K562 (cell line): ENCODE measurements at regions not wholly inside any gene's neighbourhood (a gene's known extent, or its start where the extent isn't known, plus 50 kb on each side); places are given as distances from the start of the nearest gene placed in this dataset.
"Not testable (repeated sequence)": the region's sequence is repeated elsewhere in the genome, so short reads cannot be mapped to it uniquely, and the experiment has no call there.

Experiments
- ATAC-seq: fragments of 200-7000 bp; cut with Tn5 transposase; 3 replicates; pipeline ENCODE4 v1.9.1; 2020; ENCODE audit warnings: moderate library complexity
- BruUV-seq: library from RNA; stranded (reverse); fragments of 400-500 nt; replicated peaks from 2 replicates; lab custom pipeline; 2021; lab: Mats Ljungman, UMichigan
- CTCF ChIA-PET: fragments of 300-600 bp; formaldehyde crosslinking; extraction: SDS; loops from one replicate; lab custom pipeline; 2021; ENCODE audit warnings: low intra/inter-chr PET ratio; lab: Yijun Ruan, JAX
- POLR2A ChIA-PET: fragments of 300-600, 350-650 bp; sonication (Branson Sonifier 250); formaldehyde crosslinking; extraction: SDS; loops from one replicate; lab custom pipeline; 2021; ENCODE audit warnings: antibody characterized with exemption, inconsistent platforms; lab: Yijun Ruan, JAX
- DNase-seq, 4 experiments: peaks; one replicate each; pipeline versions ENCODE4 v3.0.0 to v3.0.0-alpha.2; 2011 to 2018; ENCODE audit warnings: low spot score in 3 of 4, mixed read lengths in 3 of 4; ENCODE audit errors: extremely low read depth in 1 of 4
- FAIRE-seq: peaks from 2 replicates; lab custom pipeline; 2011; peaks lifted over from hg19 to GRCh38; lab: Jason Lieb, UNC
- H2AFZ ChIP-seq: 2 replicates; pipeline ENCODE4 v1.6.0; 2011; ENCODE audit warnings: low read depth, low read length, control low read depth, inconsistent platforms
- H3K27ac ChIP-seq: fragments of 200-600 bp; 3 replicates; pipeline ENCODE4 v1.8.0; 2011; ENCODE audit warnings: low read depth, mild to moderate bottlenecking, control low read depth, inconsistent platforms, low read length, moderate library complexity, mixed read lengths; ENCODE audit errors: extremely low read depth
- H3K27me3 ChIP-seq, 2 experiments: fragments of 300-600 bp in 1 of 2; 2 replicates in 1 of 2; 3 replicates in 1 of 2; pipeline versions ENCODE4 v1.6.0 to v1.8.0; 2011; ENCODE audit warnings: inconsistent platforms in 2 of 2, low read length in 2 of 2, mild to moderate bottlenecking in 1 of 2, mixed read lengths in 1 of 2, moderate library complexity in 1 of 2; ENCODE audit not compliant: control insufficient read depth in 2 of 2, insufficient read depth in 2 of 2
- H3K36me3 ChIP-seq: fragments of 300-600 bp; 3 replicates; pipeline ENCODE4 v1.8.0; 2011; ENCODE audit warnings: mild to moderate bottlenecking, low read length, inconsistent platforms; ENCODE audit not compliant: control insufficient read depth, insufficient read depth
- H3K4me1 ChIP-seq, 2 experiments: fragments of 200-600 bp in 1 of 2; replicated peaks in 1 of 2; 2 replicates in 1 of 2; 3 replicates in 1 of 2; pipeline versions ENCODE4 v1.5.1 to v1.8.0; 2011; ENCODE audit warnings: inconsistent platforms in 2 of 2, low read length in 2 of 2, mild to moderate bottlenecking in 1 of 2, mixed read lengths in 1 of 2, moderate library complexity in 1 of 2; ENCODE audit not compliant: control insufficient read depth in 2 of 2, insufficient read depth in 2 of 2
- H3K4me2 ChIP-seq: 2 replicates; pipeline ENCODE4 v1.6.1; 2011; ENCODE audit warnings: low read length, control low read depth, inconsistent platforms, mixed read lengths; ENCODE audit not compliant: insufficient read depth
- H3K4me3 ChIP-seq: fragments of 200-600 bp; sonication (generic), shearing (Covaris generic); 2 replicates; pipeline ENCODE4 v1.5.1; 2016; ENCODE audit warnings: control low read depth, inconsistent platforms
- H3K79me2 ChIP-seq: fragments of 200-600 bp; 3 replicates; pipeline ENCODE4 v1.8.0; 2011; ENCODE audit warnings: low read length, inconsistent platforms; ENCODE audit not compliant: control insufficient read depth, insufficient read depth
- H3K9ac ChIP-seq, 2 experiments: 2 replicates each; pipeline versions ENCODE4 v1.6.0 to v1.6.1; 2011; ENCODE audit warnings: low read depth in 2 of 2, low read length in 2 of 2, control low read depth in 1 of 2, inconsistent platforms in 1 of 2, mild to moderate bottlenecking in 1 of 2, mixed read lengths in 1 of 2; ENCODE audit not compliant: insufficient read depth in 1 of 2
- H3K9me1 ChIP-seq: one replicate; pipeline ENCODE4 v1.6.0; 2011; ENCODE audit warnings: inconsistent platforms, mild to moderate bottlenecking, low read length, moderate library complexity; ENCODE audit not compliant: control insufficient read depth, insufficient read depth
- H3K9me3 ChIP-seq: replicated peaks from 2 replicates; pipeline ENCODE4 v1.5.1; 2011; ENCODE audit warnings: low read depth, low read length, inconsistent platforms; ENCODE audit not compliant: control insufficient read depth, insufficient read depth
- H4K20me1 ChIP-seq: replicated peaks from 2 replicates; pipeline ENCODE4 v1.6.1; 2011; ENCODE audit warnings: low read length, inconsistent platforms, mixed read lengths; ENCODE audit not compliant: control insufficient read depth, insufficient read depth
- FOS ChIP-seq: IDR thresholded peaks from 3 replicates; pipeline ENCODE4 v1.6.1; 2011; ENCODE audit not compliant: insufficient read length; ENCODE audit errors: extremely low read depth
- ILK ChIP-seq: fragments of 450-650 bp; IDR thresholded peaks from 2 replicates; pipeline ENCODE4 v1.6.1; 2016; ENCODE audit warnings: missing genetic modification characterization, low read depth, mild to moderate bottlenecking, missing compliant biosample characterization, moderate library complexity, borderline replicate concordance
- KDM2B ChIP-seq: fragments of 250-450 bp; sonication (Bioruptor Pico); IDR thresholded peaks from 2 replicates; pipeline ENCODE4 v1.8.0; 2021; ENCODE audit warnings: mild to moderate bottlenecking, moderate library complexity
- MEF2A ChIP-seq: IDR thresholded peaks from 2 replicates; pipeline ENCODE4 v1.6.1; 2011; ENCODE audit warnings: low read depth, mild to moderate bottlenecking, low read length, moderate library complexity; ENCODE audit not compliant: control insufficient read depth
- NR2C1 ChIP-seq, 2 experiments: fragments of 450-650 bp; IDR thresholded peaks; 2 replicates each; pipeline ENCODE4 v1.6.1; 2017; ENCODE audit warnings: mild to moderate bottlenecking in 2 of 2, antibody characterized with exemption in 1 of 2, inconsistent platforms in 1 of 2, missing compliant biosample characterization in 1 of 2, missing genetic modification characterization in 1 of 2
- PRPF4 ChIP-seq: fragments of 200-400 bp; formaldehyde crosslinking; IDR thresholded peaks from one replicate; pipeline ENCODE4 v1.6.1; 2017; ENCODE audit warnings: low read length, low read depth, mild to moderate bottlenecking; ENCODE audit not compliant: insufficient read depth, poor library complexity, severe bottlenecking
- RFX1 ChIP-seq: fragments of 450-650 bp; IDR thresholded peaks from 2 replicates; pipeline ENCODE4 v1.6.1; 2016; ENCODE audit warnings: mild to moderate bottlenecking, moderate library complexity
- RFX5 ChIP-seq: IDR thresholded peaks from 2 replicates; pipeline ENCODE4 v1.6.1; 2011; ENCODE audit warnings: low read depth, mild to moderate bottlenecking, improper control_type of control experiment, low read length
- TFE3 ChIP-seq: fragments of 450-650 bp; formaldehyde crosslinking; IDR thresholded peaks from 2 replicates; pipeline ENCODE4 v1.4.0; 2020; ENCODE audit warnings: mild to moderate bottlenecking, mixed read lengths
- TSC22D4 ChIP-seq: fragments of 450-650 bp; IDR thresholded peaks from 2 replicates; pipeline ENCODE4 v1.6.1; 2016; ENCODE audit warnings: missing genetic modification characterization, missing biosample characterization, control low read depth
- ZBTB8A ChIP-seq: fragments of 450-650 bp; IDR thresholded peaks from 2 replicates; pipeline ENCODE4 v1.6.1; 2018; ENCODE audit warnings: mild to moderate bottlenecking, moderate library complexity; ENCODE audit not compliant: partially characterized antibody
- ZNF133 ChIP-seq: fragments of 250-450 bp; sonication (Bioruptor Pico); IDR thresholded peaks from 2 replicates; pipeline ENCODE4 v1.4.0; 2020; ENCODE audit warnings: mild to moderate bottlenecking
- ZNF143 ChIP-seq: sonication (generic); formaldehyde crosslinking; IDR thresholded peaks from 2 replicates; pipeline ENCODE4 v1.9.0; 2022; ENCODE audit warnings: mild to moderate bottlenecking, missing genetic modification reagents
- ZNF263 ChIP-seq: sonication (generic); formaldehyde crosslinking; IDR thresholded peaks from 2 replicates; pipeline ENCODE4 v1.8.0; 2022; ENCODE audit warnings: mild to moderate bottlenecking, missing genetic modification reagents, borderline replicate concordance
- ZNF274 ChIP-seq: IDR thresholded peaks from 2 replicates; pipeline ENCODE4 v1.6.1; 2011; ENCODE audit warnings: low read depth, mild to moderate bottlenecking, low read length, moderate library complexity, borderline replicate concordance
- ZNF347 ChIP-seq: fragments of 450-650 bp; formaldehyde crosslinking; IDR thresholded peaks from 2 replicates; pipeline ENCODE4 v1.4.0; 2020; ENCODE audit warnings: low read depth, mild to moderate bottlenecking, moderate library complexity
- ZNF778 ChIP-seq: fragments of 450-650 bp; formaldehyde crosslinking; IDR thresholded peaks from 2 replicates; pipeline ENCODE4 v1.4.0; 2020; ENCODE audit warnings: mild to moderate bottlenecking, moderate library complexity
- ZNF830 ChIP-seq: fragments of 250-450 bp; sonication (Bioruptor Pico); IDR thresholded peaks from 2 replicates; pipeline ENCODE4 v1.5.0; 2021; ENCODE audit warnings: mild to moderate bottlenecking
- WGBS: fragments of 100-300 bp; shearing (Covaris generic); methylation state at CpG from one replicate; pipeline ENCODE4 v1.1.6; 2016; ENCODE audit warnings: low coverage, mixed read lengths; ENCODE audit not compliant: insufficient coverage; ENCODE audit errors: missing lambda C conversion rate; 5-methylcytosine and 5-hydroxymethylcytosine counted together
- in situ Hi-C: fragments of 300-500 bp; cut with MboI; formaldehyde crosslinking; loops from 4 replicates; pipeline ENCODE4 v1.15.0; 2018; ENCODE audit warnings: inconsistent platforms, mixed read lengths
- intact Hi-C: fragments of 100-400 bp; cut with micrococcal nuclease; formaldehyde crosslinking; loops from 2 replicates; pipeline ENCODE4 v1.14.2; 2022

- H3K4me3 ChIP-seq, CTCF ChIA-PET, H3K9ac ChIP-seq, POLR2A ChIA-PET, BruUV-seq, H3K36me3 ChIP-seq, DNase-seq, H2AFZ ChIP-seq, H3K79me2 ChIP-seq, H3K4me1 ChIP-seq, H3K27ac ChIP-seq, H3K9me3 ChIP-seq, intact Hi-C loops, in situ Hi-C loops, H4K20me1 ChIP-seq, H3K4me2 ChIP-seq, H3K27me3 ChIP-seq, H3K9me1 ChIP-seq, FAIRE-seq, ATAC-seq: not testable (repeated sequence)
- 5% methylated on average over 10 of the region's 14 CpGs for WGBS
- peak; percentile 39 for TF ChIP-seq TFE3 (CRISPR knock-in tag)
These were observed 106.1 kb upstream of the EEF2KMT start for GRCh38 chr16:5203675-5204074.

DNA sequence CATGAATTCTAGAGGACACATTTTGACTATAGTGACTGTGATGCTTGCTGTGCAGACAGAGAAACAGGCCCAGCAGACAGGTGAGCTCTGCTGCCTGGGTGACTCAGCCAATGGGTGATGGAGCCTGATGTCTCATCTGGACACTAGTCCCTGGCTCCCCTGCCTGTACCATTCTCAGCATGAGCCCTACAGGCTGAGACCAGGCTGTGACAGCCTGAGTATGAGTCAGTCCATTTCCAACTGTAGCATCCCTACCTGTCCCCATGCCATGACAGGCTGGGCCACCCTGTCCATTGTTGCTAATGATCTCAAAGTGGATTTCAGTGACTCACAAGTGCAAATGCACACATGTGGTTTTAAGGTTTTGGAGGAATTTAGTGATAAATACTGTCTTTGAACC lies 102.5 kb upstream of the EEF2KMT start:
- no peak overlapping the region for H3K9ac ChIP-seq
- BruUV-seq = no TSS peak
- no peak overlapping the region for H3K4me2 ChIP-seq
- no peak overlapping the region for H3K4me3 ChIP-seq
- H3K79me2 ChIP-seq = no peaks in the 10 kb centered on the region
- intact Hi-C loops = no loop called here
- no peaks in the 10 kb centered on the region for H3K9me3 ChIP-seq
- POLR2A ChIA-PET = no interaction called here
- no peaks in the 10 kb centered on the region for H3K4me1 ChIP-seq
- CTCF ChIA-PET = no interaction called here
- no peak overlapping the region for H3K27ac ChIP-seq
- H3K36me3 ChIP-seq = no peaks in the 10 kb centered on the region
- in situ Hi-C loops = no loop called here
- FAIRE-seq (no peak), ATAC-seq (no peak)
- H3K9me1 ChIP-seq = no peaks in the 10 kb centered on the region
- TF ChIP-seq ZNF133 (CRISPR knock-in tag) = no peak
- TF ChIP-seq ZNF143 (CRISPR knock-in tag) = no peak
- TF ChIP-seq ZNF274 = no peak
- no peak for TF ChIP-seq TSC22D4 (tag)
- TF ChIP-seq RFX1 = no peak
- TF ChIP-seq KDM2B (CRISPR knock-in tag) = no peak
- TF ChIP-seq ZBTB8A = no peak
- TF ChIP-seq RFX5 = no peak
- no peak for TF ChIP-seq PRPF4
- TF ChIP-seq ZNF263 (CRISPR knock-in tag) = no peak
- no peak for TF ChIP-seq ILK (tag)
- TF ChIP-seq MEF2A = no peak
- TF ChIP-seq ZNF347 = no peak
- no peak for TF ChIP-seq FOS
- no peak for TF ChIP-seq NR2C1 (IDR thresholded peaks at IDR 0.05)
- no peak for TF ChIP-seq NR2C1 (tag; IDR thresholded peaks at IDR 0.05)
- TF ChIP-seq ZNF830 = no peak
- TF ChIP-seq ZNF778 (CRISPR knock-in tag) = no peak
- TF ChIP-seq, all 486 proteins: peak for 0
- no peak overlapping the region for H2AFZ ChIP-seq
- H4K20me1 ChIP-seq = no peaks in the 10 kb centered on the region
- peaks cover 4 to 17% of the 10 kb centered on the region in 2 experiments; a peak in 4 of 5 replicates for H3K27me3 ChIP-seq
- DNase-seq = no peak
